HFFc6 (cell line): ENCODE measurements at regions not wholly inside any gene's neighbourhood (a gene's known extent, or its start where the extent isn't known, plus 50 kb on each side); places are given as distances from the start of the nearest gene placed in this dataset.

Source experiments
- DNase-seq: peaks from one replicate; pipeline ENCODE4 v3.0.0-alpha.2; 2018
- H3K27ac Mint-ChIP-seq: 2 replicates; pipeline ENCODE4 v1.8.0; 2020; ENCODE audit warnings: mild to moderate bottlenecking, mixed read lengths
- H3K27me3 Mint-ChIP-seq: 2 replicates; pipeline ENCODE4 v1.8.0; 2021; ENCODE audit warnings: mild to moderate bottlenecking, moderate library complexity, mixed read lengths; ENCODE audit not compliant: insufficient read depth
- H3K36me3 Mint-ChIP-seq: 2 replicates; pipeline ENCODE4 v1.8.0; 2021; ENCODE audit warnings: low read depth, mixed read lengths
- H3K4me1 Mint-ChIP-seq: 2 replicates; pipeline ENCODE4 v1.8.0; 2020; ENCODE audit warnings: low read depth, mixed read lengths
- H3K4me3 Mint-ChIP-seq: 2 replicates; pipeline ENCODE4 v1.8.0; 2020; ENCODE audit warnings: mild to moderate bottlenecking, moderate library complexity, mixed read lengths
- H3K9me3 Mint-ChIP-seq: 2 replicates; pipeline ENCODE4 v1.8.0; 2020; ENCODE audit warnings: mild to moderate bottlenecking, mixed read lengths
- TF ChIP-seq, protein P1 (sequence below): fragments of 200-600 bp; sonication (generic); IDR thresholded peaks from 2 replicates; pipeline ENCODE4 v1.5.0; 2021; ENCODE audit warnings: antibody characterized with exemption, mild to moderate bottlenecking

DNA sequence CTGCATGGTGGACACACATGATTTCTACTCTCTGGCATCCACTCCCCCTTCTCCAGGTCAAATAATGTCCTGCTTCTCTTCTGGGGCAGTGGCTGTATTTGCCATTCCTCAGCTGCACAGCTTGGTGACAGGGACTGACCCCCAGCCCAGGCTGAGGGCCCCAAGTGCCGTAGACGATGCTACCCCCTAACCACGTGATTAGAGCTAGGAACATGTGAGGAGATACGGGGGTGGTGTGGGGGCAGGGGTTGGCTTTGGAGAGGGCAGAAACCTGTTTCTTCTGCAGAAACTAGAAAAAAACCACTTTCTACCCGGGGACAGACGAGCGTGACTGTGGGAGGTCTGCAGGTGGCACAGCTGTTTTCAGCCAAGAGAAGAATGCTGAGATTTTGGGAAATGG lies 192.4 kb downstream of the SIPA1L2 start:
- Mint-ChIP-seq H3K4me1 (no peaks in the 10 kb centered on the region), H3K27ac (no peak overlapping the region), H3K36me3 (no peaks in the 10 kb centered on the region), H3K4me3 (no peak overlapping the region), H3K27me3 (0 out of 2 replicates have a peak, but pooled peaks cover 3% of the 10 kb centered on the region), H3K9me3 (peaks cover 67% of the 10 kb centered on the region)
- TF ChIP-seq, protein P1, sequence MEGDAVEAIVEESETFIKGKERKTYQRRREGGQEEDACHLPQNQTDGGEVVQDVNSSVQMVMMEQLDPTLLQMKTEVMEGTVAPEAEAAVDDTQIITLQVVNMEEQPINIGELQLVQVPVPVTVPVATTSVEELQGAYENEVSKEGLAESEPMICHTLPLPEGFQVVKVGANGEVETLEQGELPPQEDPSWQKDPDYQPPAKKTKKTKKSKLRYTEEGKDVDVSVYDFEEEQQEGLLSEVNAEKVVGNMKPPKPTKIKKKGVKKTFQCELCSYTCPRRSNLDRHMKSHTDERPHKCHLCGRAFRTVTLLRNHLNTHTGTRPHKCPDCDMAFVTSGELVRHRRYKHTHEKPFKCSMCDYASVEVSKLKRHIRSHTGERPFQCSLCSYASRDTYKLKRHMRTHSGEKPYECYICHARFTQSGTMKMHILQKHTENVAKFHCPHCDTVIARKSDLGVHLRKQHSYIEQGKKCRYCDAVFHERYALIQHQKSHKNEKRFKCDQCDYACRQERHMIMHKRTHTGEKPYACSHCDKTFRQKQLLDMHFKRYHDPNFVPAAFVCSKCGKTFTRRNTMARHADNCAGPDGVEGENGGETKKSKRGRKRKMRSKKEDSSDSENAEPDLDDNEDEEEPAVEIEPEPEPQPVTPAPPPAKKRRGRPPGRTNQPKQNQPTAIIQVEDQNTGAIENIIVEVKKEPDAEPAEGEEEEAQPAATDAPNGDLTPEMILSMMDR = no peak
- no peak for DNase-seq

DNA sequence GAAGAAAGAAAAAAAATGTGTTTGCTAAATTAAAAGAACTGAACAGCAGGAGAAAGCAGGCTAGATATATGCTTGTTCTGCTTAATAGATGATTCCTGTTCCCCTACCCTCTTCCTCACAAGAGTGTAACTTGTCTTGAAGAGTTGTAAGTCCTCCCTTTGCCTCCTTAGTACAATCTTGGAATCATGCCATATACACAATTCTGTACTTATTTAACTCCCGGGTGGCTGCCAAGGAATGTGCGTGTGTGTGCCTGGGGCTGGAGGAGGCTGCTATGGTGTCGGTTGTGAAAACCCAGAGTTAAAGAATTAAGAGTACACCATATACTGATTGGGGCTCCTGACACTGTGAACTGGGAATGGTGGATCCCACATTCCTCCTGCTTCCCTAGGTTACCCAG lies 194.2 kb downstream of the SIPA1L2 start:
- Mint-ChIP-seq H3K27me3 (no peaks in the 10 kb centered on the region), H3K36me3 (no peaks in the 10 kb centered on the region), H3K27ac (no peak overlapping the region), H3K4me3 (no peak overlapping the region), H3K4me1 (no peaks in the 10 kb centered on the region), H3K9me3 (peaks cover 62% of the 10 kb centered on the region)
- TF ChIP-seq, protein P1 = no peak
- no peak for DNase-seq

DNA sequence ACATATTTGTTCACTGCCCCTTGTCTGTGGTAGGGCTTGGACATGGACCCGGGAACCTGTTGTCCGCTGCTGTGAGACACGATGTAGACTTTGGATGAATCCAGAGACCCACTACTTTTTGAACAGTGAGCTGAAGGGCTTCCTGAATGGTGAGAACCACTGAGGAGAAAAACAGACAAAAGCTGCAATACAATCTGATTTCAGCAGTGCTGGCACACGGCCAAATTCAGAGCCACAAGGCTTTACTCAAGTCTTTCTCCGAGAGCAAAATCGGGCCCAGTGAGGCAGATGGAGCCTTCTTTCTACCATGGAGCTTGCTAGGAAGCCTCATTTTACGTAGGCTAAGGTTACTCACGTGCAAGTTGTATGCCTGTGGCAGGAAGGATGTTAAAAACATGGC lies 197.6 kb downstream of the SIPA1L2 start:
- H3K36me3 Mint-ChIP-seq = no peaks in the 10 kb centered on the region
- no peak overlapping the region for H3K4me3 Mint-ChIP-seq
- DNase-seq = no peak
- H3K4me1 Mint-ChIP-seq = no peaks in the 10 kb centered on the region
- no peak overlapping the region for H3K27ac Mint-ChIP-seq
- TF ChIP-seq, protein P1 = no peak
- H3K27me3 Mint-ChIP-seq = no peaks in the 10 kb centered on the region
- H3K9me3 Mint-ChIP-seq = peaks cover 47% of the 10 kb centered on the region

DNA sequence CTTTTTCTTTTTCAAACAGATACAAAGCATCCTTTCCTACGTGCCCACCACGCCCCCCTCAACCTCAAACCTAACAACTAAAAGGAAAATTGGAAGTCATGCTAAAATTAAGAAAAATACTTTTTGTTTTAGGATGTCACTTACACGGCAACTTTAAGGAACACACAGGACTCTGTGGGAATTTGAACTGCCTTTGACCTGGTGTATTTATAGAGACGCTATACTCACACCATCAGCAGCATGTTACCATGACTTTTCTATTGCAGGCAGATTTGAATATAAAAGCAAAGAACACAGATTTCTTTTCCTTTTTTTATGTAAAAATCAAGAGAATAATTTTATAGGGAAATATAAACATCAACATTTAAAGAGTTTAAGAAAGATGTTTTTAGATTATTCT lies 198.2 kb downstream of the SIPA1L2 start:
- peaks cover 47% of the 10 kb centered on the region for H3K9me3 Mint-ChIP-seq
- no peak for DNase-seq
- no peaks in the 10 kb centered on the region for H3K27me3 Mint-ChIP-seq
- H3K4me3 Mint-ChIP-seq = no peak overlapping the region
- TF ChIP-seq, protein P1 = no peak
- H3K27ac Mint-ChIP-seq = no peak overlapping the region
- no peaks in the 10 kb centered on the region for H3K36me3 Mint-ChIP-seq
- no peaks in the 10 kb centered on the region for H3K4me1 Mint-ChIP-seq

DNA sequence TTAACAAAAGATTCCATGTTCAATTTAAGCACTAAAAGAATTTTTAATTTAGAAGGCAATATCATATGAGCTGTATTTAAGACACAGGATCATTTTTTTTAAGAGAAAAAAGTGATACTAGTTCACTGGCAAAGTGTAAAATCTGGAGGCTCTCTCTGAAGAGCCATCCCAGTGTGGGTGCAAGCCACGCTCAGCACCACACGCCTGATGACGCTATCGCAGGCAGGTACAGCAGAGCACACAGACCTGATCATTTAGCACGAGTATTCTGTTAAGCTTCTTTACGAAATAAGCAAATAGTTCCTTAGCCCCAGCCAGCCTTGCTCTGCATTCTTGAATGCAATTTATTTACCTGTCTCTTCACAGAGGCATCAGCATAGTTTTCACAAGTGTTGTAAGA lies 198.6 kb downstream of the SIPA1L2 start:
- no peaks in the 10 kb centered on the region for H3K36me3 Mint-ChIP-seq

More for the DNA sequence above, 198.6 kb downstream of the SIPA1L2 start:
- no peaks in the 10 kb centered on the region for H3K27me3 Mint-ChIP-seq
- TF ChIP-seq, protein P1 = no peak
- no peak for DNase-seq
- peaks cover 47% of the 10 kb centered on the region for H3K9me3 Mint-ChIP-seq
- H3K4me3 Mint-ChIP-seq = no peak overlapping the region
- H3K27ac Mint-ChIP-seq = no peak overlapping the region
- H3K4me1 Mint-ChIP-seq = no peaks in the 10 kb centered on the region
